Mesenchymal stem cell (in vitro differentiated cells and primary cell): ENCODE measurements at regions not wholly inside any gene's neighbourhood (a gene's known extent, or its start where the extent isn't known, plus 50 kb on each side); places are given as distances from the start of the nearest gene placed in this dataset.
"Not testable (repeated sequence)": the region's sequence is repeated elsewhere in the genome, so short reads cannot be mapped to it uniquely, and the experiment has no call there.

Experiments used
- DNase-seq: peaks from one replicate; pipeline ENCODE4 v3.0.0-alpha.2; 2013
- H2AFZ ChIP-seq: one replicate; pipeline ENCODE4 v1.6.1; 2013; ENCODE audit warnings: low read depth, mild to moderate bottlenecking, control low read depth, inconsistent platforms, low read length, moderate library complexity
- H2AK5ac ChIP-seq: 2 replicates; pipeline ENCODE4 v1.6.1; 2013; ENCODE audit warnings: low read length, moderate library complexity, mild to moderate bottlenecking, inconsistent platforms; ENCODE audit not compliant: severe bottlenecking
- H2BK120ac ChIP-seq: one replicate; pipeline ENCODE4 v1.6.1; 2013; ENCODE audit warnings: low read depth, mild to moderate bottlenecking, inconsistent platforms, low read length, moderate library complexity
- H2BK12ac ChIP-seq, 2 experiments: one replicate each; pipeline ENCODE4 v1.6.1; 2013; ENCODE audit warnings: inconsistent platforms in 2 of 2, low read length in 2 of 2, mild to moderate bottlenecking in 2 of 2, moderate library complexity in 2 of 2, control low read depth in 1 of 2
- H2BK15ac ChIP-seq: one replicate; pipeline ENCODE4 v1.6.1; 2013; ENCODE audit warnings: mild to moderate bottlenecking, low read depth, inconsistent platforms; ENCODE audit not compliant: poor library complexity, severe bottlenecking
- H2BK5ac ChIP-seq: 2 replicates; pipeline ENCODE4 v1.6.1; 2013; ENCODE audit warnings: low read depth, mild to moderate bottlenecking, low read length, control low read depth, inconsistent platforms; ENCODE audit not compliant: poor library complexity, severe bottlenecking
- H3K14ac ChIP-seq, 2 experiments: one replicate each; pipeline ENCODE4 v1.6.1; 2013; ENCODE audit warnings: inconsistent platforms in 2 of 2, low read length in 2 of 2, control low read depth in 1 of 2, mild to moderate bottlenecking in 1 of 2, moderate library complexity in 1 of 2
- H3K18ac ChIP-seq, 2 experiments: one replicate each; pipeline ENCODE4 v1.6.1; 2013; ENCODE audit warnings: inconsistent platforms in 2 of 2, low read length in 2 of 2, control low read depth in 1 of 2, low read depth in 1 of 2, mild to moderate bottlenecking in 1 of 2
- H3K23ac ChIP-seq, 2 experiments: one replicate each; pipeline ENCODE4 v1.6.1; 2013; ENCODE audit warnings: inconsistent platforms in 2 of 2, low read length in 2 of 2, mild to moderate bottlenecking in 2 of 2, moderate library complexity in 2 of 2, control low read depth in 1 of 2
- H3K27ac ChIP-seq: 2 replicates; pipeline ENCODE4 v1.5.1; 2013; ENCODE audit warnings: mild to moderate bottlenecking, moderate library complexity, low read length, control low read depth, inconsistent platforms; ENCODE audit not compliant: poor library complexity, severe bottlenecking
- H3K27me3 ChIP-seq, 2 experiments: 2 replicates each; pipeline versions ENCODE4 v1.6.1 to v1.7.0; 2013; ENCODE audit warnings: low read length in 2 of 2, mild to moderate bottlenecking in 2 of 2, moderate library complexity in 2 of 2, control low read depth in 1 of 2, inconsistent platforms in 1 of 2; ENCODE audit not compliant: control insufficient read depth in 1 of 2, insufficient read depth in 1 of 2
- H3K36me3 ChIP-seq, 2 experiments: 2 replicates each; pipeline versions ENCODE4 v1.6.1 to v1.7.0; 2013; ENCODE audit warnings: low read length in 2 of 2, control low read depth in 1 of 2, inconsistent platforms in 1 of 2, low read depth in 1 of 2, mild to moderate bottlenecking in 1 of 2; ENCODE audit not compliant: insufficient read depth in 2 of 2, control insufficient read depth in 1 of 2
- H3K4ac ChIP-seq, 2 experiments: one replicate each; pipeline ENCODE4 v1.6.1; 2013; ENCODE audit warnings: inconsistent platforms in 2 of 2, low read length in 2 of 2, mild to moderate bottlenecking in 2 of 2, moderate library complexity in 2 of 2, control low read depth in 1 of 2, low read depth in 1 of 2
- H3K4me1 ChIP-seq: 2 replicates; pipeline ENCODE4 v1.6.1; 2013; ENCODE audit warnings: low read depth, low read length, control low read depth; ENCODE audit not compliant: control insufficient read depth, insufficient read depth
- H3K4me2 ChIP-seq: 2 replicates; pipeline ENCODE4 v1.6.1; 2013; ENCODE audit warnings: low read length, mild to moderate bottlenecking, inconsistent platforms; ENCODE audit not compliant: poor library complexity, severe bottlenecking
- H3K4me3 ChIP-seq, 2 experiments: 2 replicates each; pipeline versions ENCODE4 v1.5.1 to v1.7.0; 2013; ENCODE audit warnings: low read length in 2 of 2, mild to moderate bottlenecking in 2 of 2, control low read depth in 1 of 2, low read depth in 1 of 2; ENCODE audit not compliant: insufficient read depth in 1 of 2
- H3K79me1 ChIP-seq: replicated peaks from 2 replicates; pipeline ENCODE4 v1.6.1; 2013; ENCODE audit warnings: mild to moderate bottlenecking, control low read depth, low read length, inconsistent platforms; ENCODE audit not compliant: poor library complexity, severe bottlenecking
- H3K9ac ChIP-seq: 2 replicates; pipeline ENCODE4 v1.7.0; 2013; ENCODE audit warnings: mild to moderate bottlenecking, low read length, moderate library complexity
- H3K9me3 ChIP-seq: 2 replicates; pipeline ENCODE4 v1.7.0; 2013; ENCODE audit warnings: mild to moderate bottlenecking, low read length; ENCODE audit not compliant: control insufficient read depth
- H4K8ac ChIP-seq: one replicate; pipeline ENCODE4 v1.6.1; 2013; ENCODE audit warnings: inconsistent platforms, mild to moderate bottlenecking, low read length, moderate library complexity
- H4K91ac ChIP-seq: one replicate; pipeline ENCODE4 v1.6.1; 2013; ENCODE audit warnings: mild to moderate bottlenecking, low read length, inconsistent platforms
- WGBS: methylation state at CpG from one replicate; pipeline ENCODE4 v1.1.7; 2013; ENCODE audit warnings: mixed read lengths; 5-methylcytosine and 5-hydroxymethylcytosine counted together

DNA sequence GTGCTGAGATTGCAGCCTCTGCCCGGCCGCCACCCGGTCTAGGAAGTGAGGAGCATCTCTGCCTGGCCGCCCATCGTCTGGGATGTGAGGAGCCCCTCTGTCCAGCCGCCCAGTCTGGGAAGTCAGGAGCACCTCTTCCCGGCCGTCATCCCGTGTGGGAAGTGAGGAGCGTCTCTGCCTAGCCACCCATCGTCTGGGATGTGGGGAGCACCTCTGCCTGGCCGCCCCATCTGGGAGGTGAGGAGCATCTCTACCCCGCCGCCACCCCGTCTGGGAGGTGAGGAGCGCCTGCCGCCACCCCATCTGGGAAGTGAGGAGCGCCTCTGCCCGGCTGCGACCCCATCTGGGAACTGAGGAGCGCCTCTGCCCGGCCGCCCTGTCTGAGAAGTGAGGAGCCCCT is 372.2 kb downstream of the TECRL start:
- H2AFZ ChIP-seq, H3K4ac ChIP-seq, H3K14ac ChIP-seq, H2BK15ac ChIP-seq, H4K91ac ChIP-seq, H2BK120ac ChIP-seq, H3K9ac ChIP-seq, H3K36me3 ChIP-seq, H3K4me2 ChIP-seq, H3K18ac ChIP-seq, H3K27ac ChIP-seq, H3K27me3 ChIP-seq, H3K4me3 ChIP-seq, H3K23ac ChIP-seq, H3K79me1 ChIP-seq, DNase-seq, H4K8ac ChIP-seq, H2AK5ac ChIP-seq, H2BK12ac ChIP-seq, H2BK5ac ChIP-seq, H3K4me1 ChIP-seq, H3K9me3 ChIP-seq: not testable (repeated sequence)
- 97% methylated on average over 23 of the region's 23 CpGs for WGBS

DNA sequence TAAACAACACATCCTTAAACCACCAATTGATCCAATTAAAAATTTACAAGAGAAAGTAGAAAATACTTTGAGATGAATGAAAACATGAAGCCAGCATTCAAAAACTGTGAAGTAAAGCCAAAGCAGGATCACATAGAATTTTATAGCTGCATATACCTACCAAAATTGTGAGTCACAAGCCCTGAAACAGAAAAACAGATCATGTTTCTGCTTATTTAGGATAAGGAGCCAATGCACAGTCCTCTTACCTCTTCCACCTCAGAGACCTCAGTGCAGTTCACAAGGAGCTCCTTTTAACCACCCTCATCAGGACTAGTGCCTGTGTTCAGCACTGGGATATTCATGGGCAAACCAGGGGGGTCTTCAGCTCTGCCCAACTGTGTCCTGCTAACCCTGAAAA is 386.7 kb downstream of the TECRL start:
- Histone ChIP-seq H4K91ac (no peak overlapping the region), H3K9ac (no peak overlapping the region), H2BK5ac (no peak overlapping the region), H2AFZ (no peak overlapping the region), H2AK5ac (no peak overlapping the region), H3K4ac (no peak overlapping the region), H3K27me3 (no peaks in the 10 kb centered on the region), H2BK15ac (no peak overlapping the region), H3K4me1 (no peaks in the 10 kb centered on the region), H3K79me1 (no peaks in the 10 kb centered on the region), H2BK12ac (no peak overlapping the region), H3K23ac (no peak overlapping the region), H3K27ac (no peak overlapping the region), H3K14ac (no peak overlapping the region), H2BK120ac (no peak overlapping the region), H3K36me3 (no peaks in the 10 kb centered on the region), H4K8ac (no peak overlapping the region), H3K4me3 (no peak overlapping the region), H3K4me2 (no peak overlapping the region), H3K18ac (no peak overlapping the region), H3K9me3 (peaks cover 20% of the 10 kb centered on the region)
- no peak for DNase-seq

DNA sequence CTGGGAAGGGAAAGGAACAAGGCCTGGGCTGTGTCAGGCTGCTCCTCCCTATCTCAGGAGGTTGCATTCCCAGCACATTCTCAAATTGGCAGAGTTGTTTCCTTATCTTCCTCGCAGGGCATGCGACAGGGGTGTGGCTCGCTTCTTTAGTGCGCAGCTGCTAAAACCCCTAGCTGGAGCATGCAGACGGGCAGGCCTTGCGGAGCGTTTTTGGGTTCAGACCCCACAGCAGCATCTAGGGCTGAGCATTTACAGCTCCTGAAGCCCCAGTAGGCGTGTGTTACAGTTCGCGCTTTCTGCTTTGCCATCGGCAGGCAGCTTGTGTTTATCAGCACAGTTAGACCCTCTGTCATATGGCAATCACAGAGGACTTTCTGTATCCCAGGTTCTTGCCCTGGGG is 392.4 kb downstream of the TECRL start:
- H3K27ac ChIP-seq: no peak overlapping the region
- no peak overlapping the region for H3K4me2 ChIP-seq
- peaks cover 4% of the 10 kb centered on the region for H3K9me3 ChIP-seq
- no peaks in the 10 kb centered on the region for H3K4me1 ChIP-seq
- no peak overlapping the region for H3K14ac ChIP-seq
- H3K18ac ChIP-seq: no peak overlapping the region
- no peak overlapping the region for H2BK120ac ChIP-seq
- no peak overlapping the region for H2BK15ac ChIP-seq
- H3K27me3 ChIP-seq: no peaks in the 10 kb centered on the region
- H2BK12ac ChIP-seq: no peak overlapping the region
- H3K4me3 ChIP-seq: no peak overlapping the region
- no peaks in the 10 kb centered on the region for H3K79me1 ChIP-seq
- no peak overlapping the region for H4K91ac ChIP-seq
- no peak overlapping the region for H3K23ac ChIP-seq
- 87% methylated on average over 11 of the region's 11 CpGs for WGBS
- H3K9ac ChIP-seq: no peak overlapping the region
- no peak for DNase-seq
- H4K8ac ChIP-seq: no peak overlapping the region
- H3K36me3 ChIP-seq: no peaks in the 10 kb centered on the region
- H3K4ac ChIP-seq: no peak overlapping the region
- H2BK5ac ChIP-seq: no peak overlapping the region
- H2AFZ ChIP-seq: no peak overlapping the region
- H2AK5ac ChIP-seq: no peak overlapping the region

DNA sequence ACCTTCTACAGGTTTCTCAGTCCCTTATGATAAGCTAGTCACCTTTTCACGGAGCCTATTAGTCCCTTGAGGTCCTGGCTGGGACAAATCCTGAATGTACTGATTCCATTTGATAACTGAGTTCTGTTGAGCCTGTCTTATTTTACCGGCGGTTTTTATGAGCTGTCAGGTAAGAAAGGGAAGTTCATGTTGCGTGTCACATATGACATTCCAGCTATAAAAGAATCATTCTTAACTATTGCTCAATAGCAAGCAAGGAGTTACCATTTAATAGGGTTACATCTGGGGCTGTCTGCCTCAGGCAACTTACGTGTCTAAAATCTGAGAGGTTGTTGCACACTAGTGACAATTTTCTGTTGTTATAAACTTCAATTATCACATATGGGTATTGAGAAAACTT is 394.6 kb downstream of the TECRL start:
- Histone ChIP-seq H3K4me1 (no peaks in the 10 kb centered on the region), H2BK120ac (no peak overlapping the region), H2BK5ac (no peak overlapping the region), H4K8ac (no peak overlapping the region), H3K4me2 (no peak overlapping the region), H3K23ac (no peak overlapping the region), H3K27me3 (no peaks in the 10 kb centered on the region), H2AFZ (no peak overlapping the region), H2AK5ac (no peak overlapping the region), H3K9ac (no peak overlapping the region), H3K79me1 (no peaks in the 10 kb centered on the region), H3K36me3 (no peaks in the 10 kb centered on the region), H3K4me3 (no peak overlapping the region), H3K18ac (no peak overlapping the region), H2BK15ac (no peak overlapping the region), H3K27ac (no peak overlapping the region), H3K9me3 (no peaks in the 10 kb centered on the region), H2BK12ac (no peak overlapping the region), H3K4ac (no peak overlapping the region), H4K91ac (no peak overlapping the region), H3K14ac (no peak overlapping the region)
- WGBS: 79% methylated on average over 2 of the region's 5 CpGs
- DNase-seq: no peak
